SK-N-SH treated with all-trans-retinoic acid at 6 μM for 48 hours (cell line): ENCODE measurements at regions not wholly inside any gene's neighbourhood (a gene's known extent, or its start where the extent isn't known, plus 50 kb on each side); places are given as distances from the start of the nearest gene placed in this dataset.

Source experiments
- ATAC-seq: fragments of 200-7000 bp; cut with Tn5 transposase; 3 replicates; pipeline ENCODE4 v1.9.1; 2020; ENCODE audit warnings: mild to moderate bottlenecking, moderate library complexity
- ARNTL ChIP-seq: fragments of 450-650 bp; formaldehyde crosslinking; IDR thresholded peaks from 2 replicates; pipeline ENCODE4 v1.5.0; 2020; ENCODE audit warnings: low read depth, mild to moderate bottlenecking, moderate library complexity, borderline replicate concordance
- BACH2 ChIP-seq: fragments of 250-450 bp; sonication (Bioruptor Pico); IDR thresholded peaks from 2 replicates; pipeline ENCODE4 v1.9.0; 2021; ENCODE audit warnings: mild to moderate bottlenecking, borderline replicate concordance
- CREB5 ChIP-seq: fragments of 250-450 bp; sonication (Bioruptor Pico); IDR thresholded peaks from 2 replicates; pipeline ENCODE4 v1.5.1; 2020; ENCODE audit warnings: low read depth, mild to moderate bottlenecking, moderate library complexity
- CSDC2 ChIP-seq: fragments of 250-450 bp; sonication (Bioruptor Pico); IDR thresholded peaks from 2 replicates; pipeline ENCODE4 v1.5.0; 2020; ENCODE audit warnings: mild to moderate bottlenecking, moderate library complexity
- CSRNP3 ChIP-seq: fragments of 250-450 bp; sonication (Bioruptor Pico); IDR thresholded peaks from 2 replicates; pipeline ENCODE4 v1.5.1; 2021; ENCODE audit warnings: mild to moderate bottlenecking, moderate library complexity
- ESRRG ChIP-seq: fragments of 250-450 bp; sonication (Bioruptor Pico); IDR thresholded peaks from 2 replicates; pipeline ENCODE4 v1.6.1; 2021; ENCODE audit warnings: mild to moderate bottlenecking
- GLIS3 ChIP-seq: fragments of 250-450 bp; sonication (Bioruptor Pico); IDR thresholded peaks from 2 replicates; pipeline ENCODE4 v1.5.0; 2020; ENCODE audit warnings: mild to moderate bottlenecking, moderate library complexity
- ISL1 ChIP-seq: fragments of 250-450 bp; sonication (Bioruptor Pico); IDR thresholded peaks from 2 replicates; pipeline ENCODE4 v2.1.2; 2022; ENCODE audit warnings: mild to moderate bottlenecking, moderate library complexity
- OSR1 ChIP-seq: fragments of 250-450 bp; sonication (Bioruptor Pico); IDR thresholded peaks from 2 replicates; pipeline ENCODE4 v1.8.0; 2022; ENCODE audit warnings: moderate library complexity, mild to moderate bottlenecking, inconsistent platforms
- PATZ1 ChIP-seq: fragments of 250-450 bp; sonication (Bioruptor Pico); IDR thresholded peaks from 2 replicates; pipeline ENCODE4 v1.8.0; 2020; ENCODE audit warnings: mild to moderate bottlenecking, moderate library complexity, borderline replicate concordance
- POU6F1 ChIP-seq: fragments of 250-450 bp; sonication (Bioruptor Pico); IDR thresholded peaks from 2 replicates; pipeline ENCODE4 v1.8.0; 2021; ENCODE audit warnings: low read depth, mild to moderate bottlenecking, moderate library complexity, borderline replicate concordance
- PPARA ChIP-seq: fragments of 250-450 bp; sonication (Bioruptor Pico); IDR thresholded peaks from 2 replicates; pipeline ENCODE4 v1.5.0; 2020; ENCODE audit warnings: mild to moderate bottlenecking, borderline replicate concordance
- RARB ChIP-seq: fragments of 250-450 bp; sonication (Bioruptor Pico); IDR thresholded peaks from 2 replicates; pipeline ENCODE4 v1.8.0; 2021; ENCODE audit warnings: mild to moderate bottlenecking, moderate library complexity
- SNAI2 ChIP-seq: fragments of 250-450 bp; sonication (Bioruptor Pico); IDR thresholded peaks from 2 replicates; pipeline ENCODE4 v1.5.0; 2020; ENCODE audit warnings: mild to moderate bottlenecking, moderate library complexity
- TCF4 ChIP-seq: fragments of 250-450 bp; sonication (Bioruptor Pico); IDR thresholded peaks from 2 replicates; pipeline ENCODE4 v1.8.0; 2021; ENCODE audit warnings: mild to moderate bottlenecking, moderate library complexity, borderline replicate concordance
- TOX ChIP-seq: fragments of 250-450 bp; sonication (Bioruptor Pico); IDR thresholded peaks from 2 replicates; pipeline ENCODE4 v1.8.0; 2021; ENCODE audit warnings: mild to moderate bottlenecking, moderate library complexity, borderline replicate concordance
- TSHZ2 ChIP-seq: fragments of 250-450 bp; sonication (Bioruptor Pico); IDR thresholded peaks from 2 replicates; pipeline ENCODE4 v1.5.0; 2020; ENCODE audit warnings: mild to moderate bottlenecking, moderate library complexity
- ZC3H10 ChIP-seq: fragments of 250-450 bp; sonication (Bioruptor Pico); IDR thresholded peaks from 2 replicates; pipeline ENCODE4 v1.5.1; 2021; ENCODE audit warnings: mild to moderate bottlenecking, moderate library complexity
- ZFP3 ChIP-seq: fragments of 250-450 bp; sonication (Bioruptor Pico); IDR thresholded peaks from 2 replicates; pipeline ENCODE4 v1.5.0; 2020; ENCODE audit warnings: mild to moderate bottlenecking, moderate library complexity
- ZFP30 ChIP-seq: fragments of 450-650 bp; formaldehyde crosslinking; IDR thresholded peaks from 2 replicates; pipeline ENCODE4 v1.5.0; 2022; ENCODE audit warnings: mild to moderate bottlenecking, moderate library complexity
- ZNF565 ChIP-seq: fragments of 450-650 bp; formaldehyde crosslinking; conservative IDR thresholded peaks from 2 replicates; pipeline ENCODE4 v1.5.0; 2020; ENCODE audit warnings: low read depth, mild to moderate bottlenecking, moderate library complexity
- ZNF8 ChIP-seq: fragments of 450-650 bp; formaldehyde crosslinking; IDR thresholded peaks from 2 replicates; pipeline ENCODE4 v1.5.0; 2020; ENCODE audit warnings: mild to moderate bottlenecking, moderate library complexity

GRCh38 chr11:45736424-45736823, 68.5 kb upstream of the SLC35C1 start:
- no peak for TF ChIP-seq GLIS3 (CRISPR knock-in tag)
- TF ChIP-seq TOX (CRISPR knock-in tag) = no peak
- no peak for TF ChIP-seq CREB5
- TF ChIP-seq TSHZ2 (CRISPR knock-in tag) = no peak
- no peak for TF ChIP-seq ZC3H10
- no peak for TF ChIP-seq ZNF565 (CRISPR knock-in tag)
- no peak for TF ChIP-seq ESRRG (CRISPR knock-in tag)
- TF ChIP-seq ZFP30 = no peak
- no peak for TF ChIP-seq BACH2 (CRISPR knock-in tag)
- no peak for TF ChIP-seq ZFP3 (CRISPR knock-in tag)
- no peak for TF ChIP-seq ISL1
- TF ChIP-seq PPARA (CRISPR knock-in tag) = no peak
- no peak for TF ChIP-seq POU6F1 (CRISPR knock-in tag)
- no peak for TF ChIP-seq SNAI2 (CRISPR knock-in tag)
- TF ChIP-seq RARB (CRISPR knock-in tag) = no peak
- no peak for TF ChIP-seq ARNTL
- no peak for TF ChIP-seq OSR1 (CRISPR knock-in tag)
- TF ChIP-seq ZNF8 (CRISPR knock-in tag) = no peak
- no peak for TF ChIP-seq CSDC2 (CRISPR knock-in tag)
- ATAC-seq = no peak

GRCh38 chr11:45733176-45733575, 67.8 kb upstream of the CHST1 start:
- TF ChIP-seq ISL1 (no peak), ZC3H10 (no peak), ARNTL (no peak), PPARA (CRISPR knock-in tag) (no peak), GLIS3 (CRISPR knock-in tag) (no peak), POU6F1 (CRISPR knock-in tag) (no peak), BACH2 (CRISPR knock-in tag) (no peak), SNAI2 (CRISPR knock-in tag) (no peak), CSDC2 (CRISPR knock-in tag) (no peak), TCF4 (no peak), CSRNP3 (CRISPR knock-in tag) (no peak), TSHZ2 (CRISPR knock-in tag) (no peak), OSR1 (CRISPR knock-in tag) (no peak), PATZ1 (no peak), ESRRG (CRISPR knock-in tag) (no peak), TOX (CRISPR knock-in tag) (no peak), ZNF565 (CRISPR knock-in tag) (no peak), ZNF8 (CRISPR knock-in tag) (no peak), CREB5 (no peak)
- TF ChIP-seq, all 23 proteins: peak for 0
- ATAC-seq = no peak
